Mesenchymal stem cell (in vitro differentiated cells and primary cell): ENCODE measurements at regions not wholly inside any gene's neighbourhood (a gene's known extent, or its start where the extent isn't known, plus 50 kb on each side); places are given as distances from the start of the nearest gene placed in this dataset.

Source experiments
- DNase-seq: peaks from one replicate; pipeline ENCODE4 v3.0.0-alpha.2; 2013
- H2AFZ ChIP-seq: one replicate; pipeline ENCODE4 v1.6.1; 2013; ENCODE audit warnings: low read depth, mild to moderate bottlenecking, control low read depth, inconsistent platforms, low read length, moderate library complexity
- H2AK5ac ChIP-seq: 2 replicates; pipeline ENCODE4 v1.6.1; 2013; ENCODE audit warnings: low read length, moderate library complexity, mild to moderate bottlenecking, inconsistent platforms; ENCODE audit not compliant: severe bottlenecking
- H2BK120ac ChIP-seq: one replicate; pipeline ENCODE4 v1.6.1; 2013; ENCODE audit warnings: low read depth, mild to moderate bottlenecking, inconsistent platforms, low read length, moderate library complexity
- H2BK12ac ChIP-seq, 2 experiments: one replicate each; pipeline ENCODE4 v1.6.1; 2013; ENCODE audit warnings: inconsistent platforms in 2 of 2, low read length in 2 of 2, mild to moderate bottlenecking in 2 of 2, moderate library complexity in 2 of 2, control low read depth in 1 of 2
- H2BK15ac ChIP-seq: one replicate; pipeline ENCODE4 v1.6.1; 2013; ENCODE audit warnings: mild to moderate bottlenecking, low read depth, inconsistent platforms; ENCODE audit not compliant: poor library complexity, severe bottlenecking
- H2BK5ac ChIP-seq: 2 replicates; pipeline ENCODE4 v1.6.1; 2013; ENCODE audit warnings: low read depth, mild to moderate bottlenecking, low read length, control low read depth, inconsistent platforms; ENCODE audit not compliant: poor library complexity, severe bottlenecking
- H3K14ac ChIP-seq, 2 experiments: one replicate each; pipeline ENCODE4 v1.6.1; 2013; ENCODE audit warnings: inconsistent platforms in 2 of 2, low read length in 2 of 2, control low read depth in 1 of 2, mild to moderate bottlenecking in 1 of 2, moderate library complexity in 1 of 2
- H3K18ac ChIP-seq, 2 experiments: one replicate each; pipeline ENCODE4 v1.6.1; 2013; ENCODE audit warnings: inconsistent platforms in 2 of 2, low read length in 2 of 2, control low read depth in 1 of 2, low read depth in 1 of 2, mild to moderate bottlenecking in 1 of 2
- H3K23ac ChIP-seq, 2 experiments: one replicate each; pipeline ENCODE4 v1.6.1; 2013; ENCODE audit warnings: inconsistent platforms in 2 of 2, low read length in 2 of 2, mild to moderate bottlenecking in 2 of 2, moderate library complexity in 2 of 2, control low read depth in 1 of 2
- H3K27ac ChIP-seq: 2 replicates; pipeline ENCODE4 v1.5.1; 2013; ENCODE audit warnings: mild to moderate bottlenecking, moderate library complexity, low read length, control low read depth, inconsistent platforms; ENCODE audit not compliant: poor library complexity, severe bottlenecking
- H3K27me3 ChIP-seq, 2 experiments: 2 replicates each; pipeline versions ENCODE4 v1.6.1 to v1.7.0; 2013; ENCODE audit warnings: low read length in 2 of 2, mild to moderate bottlenecking in 2 of 2, moderate library complexity in 2 of 2, control low read depth in 1 of 2, inconsistent platforms in 1 of 2; ENCODE audit not compliant: control insufficient read depth in 1 of 2, insufficient read depth in 1 of 2
- H3K36me3 ChIP-seq, 2 experiments: 2 replicates each; pipeline versions ENCODE4 v1.6.1 to v1.7.0; 2013; ENCODE audit warnings: low read length in 2 of 2, control low read depth in 1 of 2, inconsistent platforms in 1 of 2, low read depth in 1 of 2, mild to moderate bottlenecking in 1 of 2; ENCODE audit not compliant: insufficient read depth in 2 of 2, control insufficient read depth in 1 of 2
- H3K4ac ChIP-seq, 2 experiments: one replicate each; pipeline ENCODE4 v1.6.1; 2013; ENCODE audit warnings: inconsistent platforms in 2 of 2, low read length in 2 of 2, mild to moderate bottlenecking in 2 of 2, moderate library complexity in 2 of 2, control low read depth in 1 of 2, low read depth in 1 of 2
- H3K4me1 ChIP-seq: 2 replicates; pipeline ENCODE4 v1.6.1; 2013; ENCODE audit warnings: low read depth, low read length, control low read depth; ENCODE audit not compliant: control insufficient read depth, insufficient read depth
- H3K4me2 ChIP-seq: 2 replicates; pipeline ENCODE4 v1.6.1; 2013; ENCODE audit warnings: low read length, mild to moderate bottlenecking, inconsistent platforms; ENCODE audit not compliant: poor library complexity, severe bottlenecking
- H3K4me3 ChIP-seq, 2 experiments: 2 replicates each; pipeline versions ENCODE4 v1.5.1 to v1.7.0; 2013; ENCODE audit warnings: low read length in 2 of 2, mild to moderate bottlenecking in 2 of 2, control low read depth in 1 of 2, low read depth in 1 of 2; ENCODE audit not compliant: insufficient read depth in 1 of 2
- H3K79me1 ChIP-seq: replicated peaks from 2 replicates; pipeline ENCODE4 v1.6.1; 2013; ENCODE audit warnings: mild to moderate bottlenecking, control low read depth, low read length, inconsistent platforms; ENCODE audit not compliant: poor library complexity, severe bottlenecking
- H3K9ac ChIP-seq: 2 replicates; pipeline ENCODE4 v1.7.0; 2013; ENCODE audit warnings: mild to moderate bottlenecking, low read length, moderate library complexity
- H3K9me3 ChIP-seq: 2 replicates; pipeline ENCODE4 v1.7.0; 2013; ENCODE audit warnings: mild to moderate bottlenecking, low read length; ENCODE audit not compliant: control insufficient read depth
- H4K8ac ChIP-seq: one replicate; pipeline ENCODE4 v1.6.1; 2013; ENCODE audit warnings: inconsistent platforms, mild to moderate bottlenecking, low read length, moderate library complexity
- H4K91ac ChIP-seq: one replicate; pipeline ENCODE4 v1.6.1; 2013; ENCODE audit warnings: mild to moderate bottlenecking, low read length, inconsistent platforms
- WGBS: methylation state at CpG from one replicate; pipeline ENCODE4 v1.1.7; 2013; ENCODE audit warnings: mixed read lengths; 5-methylcytosine and 5-hydroxymethylcytosine counted together

GRCh38 chrX:122218666-122219065 is 965.4 kb upstream of the GRIA3 start:
- Histone ChIP-seq H2BK12ac (no peak overlapping the region), H3K9me3 (no peaks in the 10 kb centered on the region), H4K8ac (no peak overlapping the region), H3K4me3 (no peak overlapping the region), H2AFZ (no peak overlapping the region), H3K79me1 (no peaks in the 10 kb centered on the region), H3K27me3 (no peaks in the 10 kb centered on the region), H3K23ac (no peak overlapping the region), H3K36me3 (no peaks in the 10 kb centered on the region), H2BK120ac (no peak overlapping the region), H3K27ac (no peak overlapping the region), H2AK5ac (no peak overlapping the region), H3K4me2 (no peak overlapping the region), H3K4me1 (no peaks in the 10 kb centered on the region), H2BK15ac (no peak overlapping the region), H3K4ac (no peak overlapping the region), H3K18ac (no peak overlapping the region), H2BK5ac (no peak overlapping the region), H4K91ac (no peak overlapping the region), H3K14ac (no peak overlapping the region), H3K9ac (no peak overlapping the region)
- no CpG with 5 or more reads among the region's 4 CpGs for WGBS
- DNase-seq, result no peak

GRCh38 chrX:122219226-122219625 is 964.9 kb upstream of the GRIA3 start:
- H4K8ac ChIP-seq, result no peak overlapping the region
- H3K27ac ChIP-seq, result no peak overlapping the region
- H3K23ac ChIP-seq, result no peak overlapping the region
- H3K9ac ChIP-seq, result no peak overlapping the region
- no peak overlapping the region for H4K91ac ChIP-seq
- no peak overlapping the region for H3K4me2 ChIP-seq
- no peak overlapping the region for H2BK12ac ChIP-seq
- no peak overlapping the region for H3K4ac ChIP-seq
- H2BK5ac ChIP-seq, result no peak overlapping the region
- H3K27me3 ChIP-seq, result no peaks in the 10 kb centered on the region
- H3K79me1 ChIP-seq, result no peaks in the 10 kb centered on the region
- no peaks in the 10 kb centered on the region for H3K4me1 ChIP-seq
- H3K9me3 ChIP-seq, result no peaks in the 10 kb centered on the region
- H2BK120ac ChIP-seq, result no peak overlapping the region
- DNase-seq, result no peak
- H3K14ac ChIP-seq, result no peak overlapping the region
- H3K36me3 ChIP-seq, result no peaks in the 10 kb centered on the region
- H2BK15ac ChIP-seq, result no peak overlapping the region
- no peak overlapping the region for H2AK5ac ChIP-seq
- WGBS, result no CpG with 5 or more reads among the region's 1 CpG
- no peak overlapping the region for H2AFZ ChIP-seq
- no peak overlapping the region for H3K4me3 ChIP-seq
- H3K18ac ChIP-seq, result no peak overlapping the region

- no peak overlapping the region for H3K4me2 ChIP-seq
- no peaks in the 10 kb centered on the region for H3K27me3 ChIP-seq
- no peak overlapping the region for H2BK120ac ChIP-seq
- H3K36me3 ChIP-seq, result no peaks in the 10 kb centered on the region
- H3K4ac ChIP-seq, result no peak overlapping the region
- no peak overlapping the region for H2AK5ac ChIP-seq
- no peak overlapping the region for H3K27ac ChIP-seq
- no peak overlapping the region for H4K8ac ChIP-seq
- H3K9me3 ChIP-seq, result no peaks in the 10 kb centered on the region
- H2BK12ac ChIP-seq, result no peak overlapping the region
- no peaks in the 10 kb centered on the region for H3K4me1 ChIP-seq
- no peaks in the 10 kb centered on the region for H3K79me1 ChIP-seq
- DNase-seq, result no peak
- H3K9ac ChIP-seq, result no peak overlapping the region
- H3K23ac ChIP-seq, result no peak overlapping the region
- WGBS, result 80% methylated on average over 1 of the region's 3 CpGs
- H4K91ac ChIP-seq, result no peak overlapping the region
- H3K14ac ChIP-seq, result no peak overlapping the region
- H3K18ac ChIP-seq, result no peak overlapping the region
- no peak overlapping the region for H3K4me3 ChIP-seq
- H2BK15ac ChIP-seq, result no peak overlapping the region
- no peak overlapping the region for H2BK5ac ChIP-seq
- no peak overlapping the region for H2AFZ ChIP-seq
Observed at GRCh38 chrX:122219735-122220134, 964.3 kb upstream of the GRIA3 start.

- Histone ChIP-seq H3K36me3 (no peaks in the 10 kb centered on the region), H3K4me2 (no peak overlapping the region), H2BK12ac (no peak overlapping the region), H3K4ac (no peak overlapping the region), H3K27ac (no peak overlapping the region), H2AFZ (no peak overlapping the region), H3K27me3 (no peaks in the 10 kb centered on the region), H3K4me3 (no peak overlapping the region), H2BK15ac (no peak overlapping the region), H2BK120ac (no peak overlapping the region), H2AK5ac (no peak overlapping the region), H3K79me1 (no peaks in the 10 kb centered on the region), H3K9ac (no peak overlapping the region), H4K8ac (no peak overlapping the region), H3K23ac (no peak overlapping the region), H2BK5ac (no peak overlapping the region), H3K14ac (no peak overlapping the region), H4K91ac (no peak overlapping the region), H3K18ac (no peak overlapping the region), H3K4me1 (no peaks in the 10 kb centered on the region), H3K9me3 (no peaks in the 10 kb centered on the region)
- WGBS, result 21% methylated on average over 3 of the region's 3 CpGs
- DNase-seq, result no peak
Observed at GRCh38 chrX:122220644-122221373, 963.3 kb upstream of the GRIA3 start.
